Lower lobe of right lung (tissue), 2 donors: ENCODE measurements at regions not wholly inside any gene's neighbourhood (a gene's known extent, or its start where the extent isn't known, plus 50 kb on each side); places are given as distances from the start of the nearest gene placed in this dataset.
"Not testable (repeated sequence)": the region's sequence is repeated elsewhere in the genome, so short reads cannot be mapped to it uniquely, and the experiment has no call there.

Experiments used
- ATAC-seq, 2 donors: fragments of 200-7000 bp; cut with Tn5 transposase; one replicate each; pipeline ENCODE4 v1.9.1; 2020 to 2022; ENCODE audit warnings: mild to moderate bottlenecking in 2 of 2, moderate library complexity in 2 of 2
- DNase-seq: peaks from one replicate; pipeline ENCODE4 v3.0.0-alpha.2; 2020
- H3K27ac ChIP-seq: fragments of 200-600 bp; one replicate; pipeline ENCODE4 v1.8.0; 2022
- H3K27me3 ChIP-seq: fragments of 200-600 bp; one replicate; pipeline ENCODE4 v1.8.0; 2022; ENCODE audit warnings: low read depth
- H3K36me3 ChIP-seq: fragments of 200-600 bp; one replicate; pipeline ENCODE4 v1.8.0; 2022; ENCODE audit warnings: mild to moderate bottlenecking
- H3K4me1 ChIP-seq: fragments of 200-600 bp; one replicate; pipeline ENCODE4 v1.8.0; 2022
- H3K4me3 ChIP-seq: fragments of 200-600 bp; one replicate; pipeline ENCODE4 v1.8.0; 2022; ENCODE audit warnings: mild to moderate bottlenecking
- H3K9me3 ChIP-seq: fragments of 200-600 bp; one replicate; pipeline ENCODE4 v1.8.0; 2022
- CTCF ChIP-seq: fragments of 200-600 bp; IDR thresholded peaks from one replicate; pipeline ENCODE4 v1.8.0; 2022; ENCODE audit warnings: antibody characterized with exemption, mild to moderate bottlenecking
- intact Hi-C: fragments of 100-400 bp; cut with DNase I; formaldehyde crosslinking; loops from one replicate; pipeline ENCODE4 v1.11.0; 2022
- donor health status: DM: no; HTN: yes; CAD: no; lungs with severe emphysema.

- Histone ChIP-seq H3K27me3 (no peaks in the 10 kb centered on the region), H3K36me3 (no peaks in the 10 kb centered on the region), H3K4me3 (no peak overlapping the region), H3K4me1 (no peaks in the 10 kb centered on the region), H3K27ac (no peak overlapping the region), H3K9me3 (peaks cover 10% of the 10 kb centered on the region)
- no peak for DNase-seq
- intact Hi-C loops, result no loop called here
- TF ChIP-seq CTCF, result no peak
- no peak for ATAC-seq
Measured at GRCh38 chr20:39751557-39752137, 789.5 kb downstream of the DHX35 start.

- intact Hi-C loops, result no loop called here
- Histone ChIP-seq H3K9me3 (peaks cover 10% of the 10 kb centered on the region), H3K4me1 (no peaks in the 10 kb centered on the region), H3K4me3 (no peak overlapping the region), H3K27me3 (no peaks in the 10 kb centered on the region), H3K36me3 (no peaks in the 10 kb centered on the region), H3K27ac (no peak overlapping the region)
- DNase-seq (no peak), ATAC-seq (no peak)
- TF ChIP-seq CTCF, result no peak
Measured at GRCh38 chr20:39745380-39745779, 783.2 kb downstream of the DHX35 start.

GRCh38 chr20:39738651-39739050 is 776.5 kb downstream of the DHX35 start:
- TF ChIP-seq CTCF, result no peak
- DNase-seq (no peak), ATAC-seq (no peak)
- Histone ChIP-seq H3K27ac (no peak overlapping the region), H3K4me3 (no peak overlapping the region), H3K4me1 (no peaks in the 10 kb centered on the region), H3K36me3 (no peaks in the 10 kb centered on the region), H3K27me3 (no peaks in the 10 kb centered on the region), H3K9me3 (no peaks in the 10 kb centered on the region)
- intact Hi-C loops, result no loop called here

- Histone ChIP-seq H3K27me3 (no peaks in the 10 kb centered on the region), H3K4me3 (no peak overlapping the region), H3K36me3 (no peaks in the 10 kb centered on the region), H3K27ac (no peak overlapping the region), H3K4me1 (no peaks in the 10 kb centered on the region), H3K9me3 (no peaks in the 10 kb centered on the region)
- no peak for TF ChIP-seq CTCF
- intact Hi-C loops, result no loop called here
- DNase-seq, result no peak
- ATAC-seq, result no peak
Measured at GRCh38 chr20:39736434-39737327, 774.5 kb downstream of the DHX35 start.

GRCh38 chr20:39725513-39725912 is 763.4 kb downstream of the DHX35 start:
- H3K27me3 ChIP-seq, H3K27ac ChIP-seq, H3K36me3 ChIP-seq, H3K4me3 ChIP-seq, H3K4me1 ChIP-seq, DNase-seq, ATAC-seq, intact Hi-C loops: not testable (repeated sequence)
- H3K9me3 ChIP-seq, result peaks cover 36% of the 10 kb centered on the region

- Histone ChIP-seq H3K4me3 (no peak overlapping the region), H3K9me3 (no peaks in the 10 kb centered on the region), H3K36me3 (no peaks in the 10 kb centered on the region), H3K4me1 (no peaks in the 10 kb centered on the region), H3K27me3 (no peaks in the 10 kb centered on the region), H3K27ac (no peak overlapping the region)
- ATAC-seq (no peak), DNase-seq (no peak)
- intact Hi-C loops, result no loop called here
- TF ChIP-seq CTCF, result no peak
Measured at GRCh38 chr20:39719293-39719692, 757.1 kb downstream of the DHX35 start.
